ENCODE measurements at regions not wholly inside any gene's neighbourhood (a gene's known extent, or its start where the extent isn't known, plus 50 kb on each side); places are given as distances from the start of the nearest gene placed in this dataset.

DNA sequence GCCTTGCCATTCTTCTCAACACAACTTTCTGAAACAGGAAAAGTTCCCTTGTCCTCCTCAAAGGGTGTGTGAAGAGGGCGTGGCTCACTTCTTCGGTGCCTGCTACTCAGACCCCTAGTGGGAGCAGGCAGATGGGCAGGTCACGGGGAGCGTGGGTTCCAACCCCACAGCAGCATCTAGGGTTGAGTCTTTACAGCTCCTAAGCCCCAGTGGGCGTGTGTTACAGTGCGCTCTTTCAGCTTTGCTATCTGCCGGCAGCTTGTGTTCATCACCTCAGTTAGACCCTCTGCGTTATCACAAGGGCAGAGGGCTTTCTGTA lies 57.5 kb upstream of the KLF3 start:
- DNase-seq, result no peak

- DNase-seq, result no peak
These were observed 54.4 kb upstream of the KLF3 start for GRCh38 chr4:38609614-38610013.

- no peak for DNase-seq
These were observed 53.5 kb upstream of the KLF3 start for GRCh38 chr4:38610521-38610920.

DNA sequence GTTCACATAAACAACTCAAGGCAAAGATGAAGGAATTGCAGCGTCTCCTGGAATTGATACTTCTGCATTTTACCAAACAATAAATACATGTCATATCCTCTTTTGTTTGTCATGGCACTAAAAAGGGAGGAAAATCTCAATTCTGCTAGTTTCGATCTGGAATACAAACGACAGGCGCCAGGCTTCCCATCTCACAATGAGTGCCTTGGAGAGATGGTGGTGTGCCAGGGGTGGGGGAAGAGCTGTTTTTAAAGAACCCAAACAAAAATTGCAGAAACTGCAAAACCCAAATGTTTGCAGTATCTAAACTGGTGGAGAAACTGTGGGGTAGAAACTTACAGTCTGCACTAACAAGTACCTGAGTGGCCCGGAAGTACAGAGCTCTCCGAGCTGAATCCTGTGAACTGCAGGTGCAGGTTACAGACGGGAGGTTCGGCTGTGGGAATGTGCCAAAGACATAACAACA lies 53.0 kb upstream of the KLF3 start:
- no peak for DNase-seq

- no peak for DNase-seq
These were observed 52.3 kb upstream of the KLF3 start for GRCh38 chr4:38611676-38612075.

- DNase-seq, result no peak
These were observed 51.2 kb upstream of the KLF3 start for GRCh38 chr4:38612646-38613414.
